ENCODE measurements at regions not wholly inside any gene's neighbourhood (a gene's known extent, or its start where the extent isn't known, plus 50 kb on each side); places are given as distances from the start of the nearest gene placed in this dataset.

DNA sequence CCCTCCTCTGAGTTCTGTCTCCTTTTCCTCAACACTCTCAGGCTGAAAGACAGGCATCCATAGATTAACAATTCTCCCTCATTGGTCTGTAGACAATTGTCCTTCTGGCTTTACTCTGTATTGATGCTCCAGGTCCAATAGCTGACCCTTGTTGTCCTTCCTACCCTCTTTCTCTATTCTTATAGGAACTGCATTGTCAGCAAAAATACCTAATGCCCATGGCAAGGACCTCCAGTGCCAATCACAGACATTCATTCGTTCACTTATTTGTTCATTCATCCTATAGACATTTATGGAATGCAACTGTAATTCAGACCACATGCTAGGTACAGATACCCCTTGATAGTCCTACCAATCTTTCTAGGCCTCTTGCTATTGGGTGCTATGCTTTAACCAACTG, 69.8 kb upstream of the DTNA start:
- no peak for DNase-seq

DNA sequence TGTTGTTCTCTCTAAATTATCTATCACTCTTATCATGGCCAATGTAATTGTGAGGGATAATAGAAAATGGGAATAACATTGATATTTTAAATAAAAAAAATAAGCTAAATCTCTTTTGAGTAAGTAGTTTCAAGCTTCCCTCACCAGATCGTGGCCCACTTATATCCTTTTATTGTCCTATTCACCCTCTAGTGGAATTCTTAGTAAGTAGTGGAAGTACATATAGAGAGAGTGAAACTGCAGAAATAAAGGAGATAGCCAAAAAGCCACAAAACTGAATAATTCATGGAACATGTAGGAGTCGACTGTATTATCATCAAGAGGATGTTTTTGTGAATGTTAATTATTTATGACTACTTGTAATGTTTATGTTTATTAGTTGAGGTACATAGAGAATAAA, 66.1 kb upstream of the DTNA start:
- DNase-seq, result no peak

DNA sequence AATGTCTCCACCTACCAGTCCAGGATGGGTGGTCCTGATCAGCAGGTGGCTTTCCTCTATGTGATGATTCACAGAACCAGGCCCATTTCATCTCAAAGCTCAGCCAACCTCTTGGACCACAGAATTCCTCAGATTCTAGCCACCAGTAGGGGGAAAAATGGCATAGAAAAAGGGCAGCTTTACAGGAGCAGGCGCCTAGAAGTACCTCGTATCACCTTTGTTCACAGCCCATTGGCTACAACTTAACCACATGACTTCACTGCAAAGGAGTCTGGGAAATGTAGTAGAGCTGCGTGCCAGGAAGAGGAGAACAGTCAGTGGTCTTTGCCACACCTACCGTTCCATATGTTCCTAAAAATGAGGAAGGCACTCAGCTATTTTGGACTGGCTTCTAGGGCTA, 62.8 kb upstream of the DTNA start:
- DNase-seq, result no peak

DNA sequence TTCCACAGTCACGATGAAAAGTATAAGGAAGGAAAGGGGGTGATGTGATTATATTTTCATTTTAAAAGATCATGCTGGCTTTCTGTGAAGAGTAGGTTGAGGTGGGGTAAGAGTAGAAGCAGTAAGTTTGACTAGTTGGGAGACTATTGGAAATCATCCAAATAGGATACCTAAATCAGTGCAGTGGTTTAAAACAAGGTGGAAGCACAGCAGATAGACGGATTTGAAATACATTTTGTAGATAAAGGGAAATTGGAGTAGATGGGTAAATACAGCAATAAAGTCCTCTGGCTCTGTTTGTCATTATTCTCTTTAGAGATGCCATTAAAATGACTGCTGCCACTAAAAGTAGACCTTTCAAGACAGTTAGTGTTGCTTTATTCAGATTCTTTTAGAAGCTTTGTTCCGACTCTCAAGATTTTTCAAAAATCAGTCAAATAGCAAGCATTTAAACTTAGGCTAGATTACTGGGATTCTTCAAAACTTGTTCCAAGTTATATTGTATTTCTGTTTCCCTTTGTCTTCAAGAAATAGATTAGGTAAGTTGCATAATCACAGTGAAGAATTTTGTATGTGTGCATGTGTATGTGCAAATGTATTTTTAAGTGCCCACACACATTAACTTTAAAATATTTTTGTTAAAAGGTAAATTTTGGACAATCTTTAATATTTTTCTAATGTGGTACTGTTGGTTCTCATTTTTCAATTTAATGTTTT, 61.7 kb upstream of the DTNA start:
- DNase-seq, result no peak

DNA sequence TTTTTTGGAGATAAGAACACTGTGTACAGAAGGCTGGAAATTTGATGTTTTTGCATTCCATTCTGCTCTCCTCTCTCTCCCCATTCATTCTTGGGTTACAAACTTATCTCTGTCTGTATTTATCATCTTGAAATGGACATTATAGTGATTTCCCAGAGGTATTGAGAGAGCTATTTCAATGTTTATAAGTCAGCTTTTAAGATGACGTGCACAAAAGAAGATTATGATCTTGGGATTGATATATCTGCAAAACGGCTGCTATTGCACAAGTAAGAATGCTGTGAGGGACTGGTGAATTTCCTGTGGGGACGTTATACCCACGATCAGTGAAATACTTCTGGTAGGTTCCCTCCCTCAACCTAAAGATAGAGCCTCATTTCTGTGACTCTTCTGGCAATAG, 61.0 kb upstream of the DTNA start:
- DNase-seq, result no peak

DNA sequence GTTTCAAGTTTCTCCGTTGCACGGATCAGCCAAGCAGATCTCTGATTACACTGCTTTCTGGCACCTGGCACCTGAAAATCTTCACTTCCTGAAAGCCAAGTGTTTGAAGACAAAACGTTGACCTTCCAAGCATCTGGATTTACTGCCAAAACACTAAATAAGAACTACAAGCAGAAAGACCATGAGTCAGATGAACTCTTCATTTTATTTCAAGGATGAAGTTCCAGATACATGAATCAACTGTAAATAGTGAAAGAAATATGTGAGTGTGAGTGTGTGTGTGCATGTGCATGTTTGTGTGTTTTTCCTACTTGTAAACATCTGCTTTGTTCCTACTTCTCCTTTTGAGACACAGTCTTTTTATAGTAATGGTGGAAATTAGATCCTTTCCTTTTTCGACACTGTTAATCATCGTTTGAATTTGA, 60.0 kb upstream of the DTNA start:
- DNase-seq, result peak; percentile 29

DNA sequence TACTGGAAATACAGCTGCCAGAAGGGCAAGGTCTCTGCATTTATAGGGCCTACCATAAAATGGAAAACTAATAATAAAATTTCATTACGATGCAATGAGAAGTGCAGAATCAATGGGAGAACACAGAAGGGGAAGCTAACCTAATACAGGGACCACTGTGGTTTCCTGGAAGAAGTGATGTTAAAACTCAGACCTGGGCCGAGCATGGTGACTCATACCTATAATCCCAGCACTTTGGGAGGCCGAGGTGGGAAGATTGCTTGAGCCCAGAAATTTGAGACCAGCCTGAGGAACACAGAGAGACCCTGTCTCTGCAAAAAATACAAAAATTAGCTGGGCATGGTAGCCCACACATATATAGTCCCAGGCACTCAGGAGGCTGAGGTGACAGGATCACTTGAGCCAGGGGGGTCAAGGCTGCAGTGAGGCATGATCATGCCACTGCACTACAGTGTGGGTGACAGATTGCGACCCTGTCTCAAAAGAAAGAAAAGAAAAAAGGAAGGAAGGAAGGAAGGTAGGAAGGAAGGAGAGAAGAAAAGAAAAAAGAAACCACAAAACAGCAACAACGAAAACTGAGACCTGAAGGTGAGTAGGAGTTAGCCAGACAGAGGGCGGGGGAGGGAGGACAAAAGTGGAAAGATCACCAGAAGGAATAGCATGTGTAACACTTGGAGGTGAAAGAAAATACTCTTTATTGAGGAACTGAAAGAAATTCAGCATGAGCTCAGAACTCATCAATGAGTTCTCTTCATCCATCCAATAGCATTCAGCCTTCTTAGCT, 58.3 kb upstream of the DTNA start:
- no peak for DNase-seq

DNA sequence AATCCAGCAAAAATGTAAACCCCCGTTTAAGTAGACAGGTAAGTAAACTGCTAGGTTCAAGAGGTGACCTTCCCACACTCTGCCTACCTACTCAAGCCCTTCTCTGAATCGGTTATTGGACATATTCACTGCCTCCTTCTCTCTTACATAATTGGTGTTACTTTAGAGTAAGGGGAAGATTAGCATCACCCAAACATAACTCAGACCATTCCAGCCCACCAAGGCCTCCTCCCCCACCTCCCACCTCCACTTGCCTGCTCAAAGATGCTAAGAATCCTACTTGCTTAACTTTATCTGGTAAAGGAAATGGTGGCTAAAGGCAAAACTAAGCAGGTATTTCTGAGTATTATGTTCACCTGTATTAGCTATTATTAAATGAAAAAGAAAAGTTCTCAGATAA, 55.0 kb upstream of the DTNA start:
- DNase-seq, result no peak

DNA sequence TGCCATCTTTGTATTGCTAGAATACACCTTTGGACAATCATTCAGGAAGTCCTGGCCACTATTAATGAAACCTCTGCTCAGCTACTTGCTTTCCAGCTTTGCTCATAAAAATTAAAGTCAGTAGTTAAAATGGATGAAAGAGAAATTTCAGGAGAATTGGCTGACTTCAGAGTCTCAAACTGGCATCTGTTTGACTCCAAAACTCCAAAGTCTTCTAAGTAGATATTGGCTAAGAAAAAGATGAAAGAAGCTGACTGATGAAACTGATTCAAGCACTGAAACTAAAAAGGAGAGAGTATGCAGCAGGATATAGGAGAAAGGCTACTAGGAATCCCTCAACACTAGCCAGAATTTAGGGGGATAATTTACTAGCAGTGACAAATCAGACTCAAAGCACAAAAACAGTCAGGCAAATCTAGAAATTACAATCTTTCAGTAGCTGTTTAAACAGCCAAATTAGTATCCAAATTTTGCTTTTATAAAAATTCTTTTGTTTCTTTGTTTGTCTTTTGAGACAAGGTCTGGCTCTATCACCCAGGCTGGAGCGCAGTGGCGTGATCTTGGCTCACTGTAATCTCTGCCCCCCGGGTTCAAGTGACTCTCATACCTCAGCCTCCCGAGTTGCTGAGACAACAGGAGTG, 52.1 kb upstream of the DTNA start:
- DNase-seq, result no peak

DNA sequence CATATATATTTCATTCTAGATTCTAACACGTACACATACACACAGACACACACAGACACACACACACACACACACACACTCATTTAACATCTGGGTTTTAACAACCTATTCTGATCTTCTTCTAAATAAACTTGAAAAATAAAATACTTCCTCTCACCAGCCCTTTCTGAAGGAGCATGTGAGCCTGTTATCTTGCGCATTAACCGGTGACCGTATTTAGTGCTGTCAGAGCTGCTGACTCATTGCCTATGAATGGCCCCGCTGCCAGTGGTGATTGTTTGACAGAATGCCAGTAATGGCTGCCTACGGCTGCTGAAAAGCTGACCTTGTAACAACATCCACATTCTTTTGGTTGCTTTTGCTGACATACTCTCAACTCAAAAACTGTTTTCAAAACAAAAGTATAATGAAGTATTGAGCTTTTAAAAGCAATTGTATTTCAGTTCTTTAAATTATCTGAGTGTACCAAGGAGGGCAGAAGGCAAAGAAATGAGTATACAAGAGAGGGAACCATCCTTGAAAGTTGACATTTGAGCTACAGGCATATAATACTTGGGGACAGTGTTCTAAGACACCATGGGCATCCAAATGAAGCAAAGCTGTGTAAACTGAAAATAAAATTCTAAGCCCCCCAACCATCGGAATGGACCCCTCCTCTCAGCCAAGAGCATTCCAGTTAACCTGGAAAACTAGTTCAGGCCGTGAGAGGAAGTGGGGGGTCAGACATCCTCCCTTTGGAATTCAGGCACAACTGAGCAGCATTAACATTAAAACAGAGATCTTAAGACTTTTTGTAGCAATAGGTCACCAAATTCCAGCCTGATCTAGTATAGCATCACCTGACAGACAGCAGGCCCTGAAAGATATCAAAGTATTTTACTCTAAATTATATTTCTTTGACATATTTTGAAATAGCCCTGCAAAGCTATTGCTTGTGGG, 50.2 kb upstream of the DTNA start:
- peak; percentile 64 for DNase-seq
